ENCODE measurements at regions not wholly inside any gene's neighbourhood (a gene's known extent, or its start where the extent isn't known, plus 50 kb on each side); places are given as distances from the start of the nearest gene placed in this dataset.

DNA sequence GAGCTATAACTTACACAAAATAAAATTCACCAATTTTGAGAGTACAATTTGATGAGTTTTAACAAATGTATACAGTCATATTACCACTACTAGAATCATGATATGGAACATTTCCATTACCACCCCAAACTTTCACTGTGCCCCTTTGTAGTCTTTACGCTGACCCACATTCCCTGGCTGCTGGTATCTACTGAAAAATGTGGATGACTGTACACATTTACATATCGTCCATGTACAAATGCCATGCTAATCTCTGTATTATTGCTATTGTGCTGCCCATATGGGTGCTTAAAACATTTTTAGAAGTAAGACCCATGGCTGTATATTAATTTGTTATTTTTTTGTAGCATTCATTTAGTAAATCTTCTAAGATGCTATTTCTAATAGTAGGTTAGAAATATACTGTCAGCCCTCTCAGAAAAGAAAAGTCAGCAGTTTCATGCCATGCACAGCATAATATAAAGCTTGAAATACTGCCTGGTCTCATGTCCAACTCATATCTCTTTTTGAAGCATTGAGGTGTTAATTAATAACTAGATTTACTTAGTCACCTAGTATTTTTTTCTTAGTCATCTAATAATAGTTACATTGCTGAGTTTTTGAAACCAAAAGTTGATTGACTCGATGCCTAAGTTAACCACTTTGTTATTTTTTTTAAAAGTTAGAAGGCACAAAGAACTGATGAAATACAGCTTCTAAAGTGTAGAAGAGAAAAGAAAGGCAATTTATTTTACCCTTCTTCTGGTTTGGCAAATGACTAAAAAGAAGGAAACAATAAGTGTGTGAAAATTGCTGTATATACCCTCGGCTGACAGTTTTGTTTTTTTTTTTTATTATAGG is 188.3 kb upstream of the MEF2C start:
- H3K4me3 ChIP-seq = no peak overlapping the region
- no peaks in the 10 kb centered on the region for H3K4me1 ChIP-seq
- intact Hi-C loops (cut with DNase I; ENCODE audit: low total_unique reads) (no loop called here), in situ Hi-C loops (cut with MboI; ENCODE audit: low pct_ligation_motif_present in 1 of 4, low pct_unique_long_range_greater_than_20kb in 1 of 4, low sequenced_read_pairs in 3 of 4) (no loop called here)
- H3K36me3 ChIP-seq = no peaks in the 10 kb centered on the region
- TF ChIP-seq CTCF (IDR thresholded peaks at IDR 0.05) = no peak
- no peak for DNase-seq
- WGBS, 2 donors (ENCODE audit: low coverage in 1 of 2) = 75 to 84% methylated on average over 3 to 4 of the region's 4 CpGs
- no peak overlapping the region for H3K27ac ChIP-seq
- H3K27me3 ChIP-seq = no peaks in the 10 kb centered on the region
- H3K9me3 ChIP-seq = no peaks in the 10 kb centered on the region

- no peak for DNase-seq
- intact Hi-C loops (cut with DNase I; ENCODE audit: low total_unique reads) (no loop called here), in situ Hi-C loops (cut with MboI; ENCODE audit: low pct_ligation_motif_present in 1 of 4, low pct_unique_long_range_greater_than_20kb in 1 of 4, low sequenced_read_pairs in 3 of 4) (no loop called here)
- Histone ChIP-seq H3K4me3 (no peak overlapping the region), H3K36me3 (no peaks in the 10 kb centered on the region), H3K27ac (no peak overlapping the region), H3K27me3 (no peaks in the 10 kb centered on the region), H3K4me1 (no peaks in the 10 kb centered on the region), H3K9me3 (no peaks in the 10 kb centered on the region)
- WGBS, 2 donors (ENCODE audit: low coverage in 1 of 2) = 78 to 83% methylated on average over 2 of the region's 2 CpGs
- TF ChIP-seq POLR2AphosphoS5 (IDR thresholded peaks at IDR 0.05) (no peak), EP300 (IDR thresholded peaks at IDR 0.05; ENCODE audit: low read depth) (no peak), CTCF (IDR thresholded peaks at IDR 0.05) (no peak), POLR2A (IDR thresholded peaks at IDR 0.05) (no peak)
Measured at GRCh38 chr5:89069591-89069990, 186.6 kb upstream of the MEF2C start.

DNA sequence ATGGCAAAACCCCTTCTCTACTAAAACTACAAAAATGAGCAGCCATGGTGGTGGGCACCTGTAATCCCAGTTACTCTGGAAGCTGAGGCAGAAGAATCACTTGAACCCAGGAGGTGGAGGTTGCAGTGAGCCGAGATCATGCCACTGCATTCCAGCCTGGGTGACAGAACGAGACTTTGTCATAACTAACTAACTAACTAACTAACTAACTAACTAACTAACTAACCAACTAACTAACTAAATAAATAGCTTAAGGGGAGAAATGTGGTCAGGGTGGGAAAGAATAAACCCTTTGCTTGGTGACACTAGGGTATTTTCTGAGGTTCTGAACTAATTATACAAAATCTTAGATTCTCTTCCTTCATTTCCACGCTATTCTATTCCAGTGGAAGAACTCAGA is 184.4 kb upstream of the MEF2C start:
- no peak for DNase-seq
- in situ Hi-C loops (cut with MboI; ENCODE audit: low pct_ligation_motif_present in 1 of 4, low pct_unique_long_range_greater_than_20kb in 1 of 4, low sequenced_read_pairs in 3 of 4) = no loop called here
- no peak overlapping the region for H3K4me3 ChIP-seq
- H3K27me3 ChIP-seq = no peaks in the 10 kb centered on the region
- no peaks in the 10 kb centered on the region for H3K36me3 ChIP-seq
- H3K4me1 ChIP-seq = no peaks in the 10 kb centered on the region
- no peak overlapping the region for H3K27ac ChIP-seq
- intact Hi-C loops (cut with DNase I; ENCODE audit: low total_unique reads) = no loop called here
- no peaks in the 10 kb centered on the region for H3K9me3 ChIP-seq
- no peak for TF ChIP-seq CTCF (IDR thresholded peaks at IDR 0.05)
- TF ChIP-seq POLR2AphosphoS5 (IDR thresholded peaks at IDR 0.05) = no peak
- TF ChIP-seq EP300 (IDR thresholded peaks at IDR 0.05; ENCODE audit: low read depth) = no peak
- no peak for TF ChIP-seq POLR2A (IDR thresholded peaks at IDR 0.05)
- WGBS, 2 donors (ENCODE audit: low coverage in 1 of 2) = 93 to 95% methylated on average over 3 of the region's 3 CpGs

GRCh38 chr5:89065919-89066318 is 182.9 kb upstream of the MEF2C start:
- 47 to 67% methylated on average over 2 to 3 of the region's 3 CpGs for WGBS, 2 donors (ENCODE audit: low coverage in 1 of 2)
- TF ChIP-seq EP300 (IDR thresholded peaks at IDR 0.05; ENCODE audit: low read depth) = no peak
- no peak for TF ChIP-seq POLR2AphosphoS5 (IDR thresholded peaks at IDR 0.05)
- no peak for TF ChIP-seq CTCF (IDR thresholded peaks at IDR 0.05)
- TF ChIP-seq POLR2A (IDR thresholded peaks at IDR 0.05) = no peak
- intact Hi-C loops (cut with DNase I; ENCODE audit: low total_unique reads) = no loop called here
- Histone ChIP-seq H3K36me3 (no peaks in the 10 kb centered on the region), H3K4me1 (no peaks in the 10 kb centered on the region), H3K9me3 (no peaks in the 10 kb centered on the region), H3K27ac (no peak overlapping the region), H3K27me3 (no peaks in the 10 kb centered on the region), H3K4me3 (no peak overlapping the region)
- in situ Hi-C loops (cut with MboI; ENCODE audit: low pct_ligation_motif_present in 1 of 4, low pct_unique_long_range_greater_than_20kb in 1 of 4, low sequenced_read_pairs in 3 of 4) = no loop called here
- no peak for DNase-seq
